ENCODE measurements at regions not wholly inside any gene's neighbourhood (a gene's known extent, or its start where the extent isn't known, plus 50 kb on each side); places are given as distances from the start of the nearest gene placed in this dataset.
A peak's percentile ranks its signal among the peaks of the same experiment; 100 is the strongest.
"Not testable (repeated sequence)": the region's sequence is repeated elsewhere in the genome, so short reads cannot be mapped to it uniquely, and the experiment has no call there.

DNA sequence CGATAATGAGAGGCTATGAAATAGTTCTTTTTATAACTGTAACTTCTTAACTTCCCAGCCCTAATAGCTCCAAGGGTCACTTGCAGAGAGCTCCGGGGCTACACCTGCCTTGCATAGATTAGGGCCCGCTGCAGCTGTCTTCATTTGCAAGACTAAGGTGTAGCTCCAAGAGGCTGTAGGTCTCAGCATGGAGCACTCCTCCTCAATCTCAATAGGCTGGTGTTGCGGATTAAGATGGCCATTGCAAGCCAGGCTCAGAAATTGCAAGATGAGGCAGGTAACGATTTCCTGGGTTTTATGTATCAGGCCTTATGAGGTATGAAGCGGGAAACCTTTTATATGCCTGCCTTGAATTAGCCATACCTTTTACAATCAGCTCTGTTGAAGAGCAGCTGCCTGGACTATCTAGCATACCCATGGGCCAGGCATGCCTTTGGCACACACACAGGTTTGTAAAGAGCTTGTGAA, 185.7 kb downstream of the TM9SF2 start:
- Histone ChIP-seq H3K27ac (no peak overlapping the region), H3K4me3 (no peak overlapping the region), H3K27me3 (no peaks in the 10 kb centered on the region), H3K4me1 (no peaks in the 10 kb centered on the region), H3K36me3 (no peaks in the 10 kb centered on the region), H3K9me3 (no peaks in the 10 kb centered on the region)
- intact Hi-C loops (cut with DNase I) = no loop called here
- DNase-seq (ENCODE audit: low spot score in 2 of 2) = no peak
- TF ChIP-seq, protein P1, sequence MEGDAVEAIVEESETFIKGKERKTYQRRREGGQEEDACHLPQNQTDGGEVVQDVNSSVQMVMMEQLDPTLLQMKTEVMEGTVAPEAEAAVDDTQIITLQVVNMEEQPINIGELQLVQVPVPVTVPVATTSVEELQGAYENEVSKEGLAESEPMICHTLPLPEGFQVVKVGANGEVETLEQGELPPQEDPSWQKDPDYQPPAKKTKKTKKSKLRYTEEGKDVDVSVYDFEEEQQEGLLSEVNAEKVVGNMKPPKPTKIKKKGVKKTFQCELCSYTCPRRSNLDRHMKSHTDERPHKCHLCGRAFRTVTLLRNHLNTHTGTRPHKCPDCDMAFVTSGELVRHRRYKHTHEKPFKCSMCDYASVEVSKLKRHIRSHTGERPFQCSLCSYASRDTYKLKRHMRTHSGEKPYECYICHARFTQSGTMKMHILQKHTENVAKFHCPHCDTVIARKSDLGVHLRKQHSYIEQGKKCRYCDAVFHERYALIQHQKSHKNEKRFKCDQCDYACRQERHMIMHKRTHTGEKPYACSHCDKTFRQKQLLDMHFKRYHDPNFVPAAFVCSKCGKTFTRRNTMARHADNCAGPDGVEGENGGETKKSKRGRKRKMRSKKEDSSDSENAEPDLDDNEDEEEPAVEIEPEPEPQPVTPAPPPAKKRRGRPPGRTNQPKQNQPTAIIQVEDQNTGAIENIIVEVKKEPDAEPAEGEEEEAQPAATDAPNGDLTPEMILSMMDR (IDR thresholded peaks at IDR 0.05) = no peak

DNA sequence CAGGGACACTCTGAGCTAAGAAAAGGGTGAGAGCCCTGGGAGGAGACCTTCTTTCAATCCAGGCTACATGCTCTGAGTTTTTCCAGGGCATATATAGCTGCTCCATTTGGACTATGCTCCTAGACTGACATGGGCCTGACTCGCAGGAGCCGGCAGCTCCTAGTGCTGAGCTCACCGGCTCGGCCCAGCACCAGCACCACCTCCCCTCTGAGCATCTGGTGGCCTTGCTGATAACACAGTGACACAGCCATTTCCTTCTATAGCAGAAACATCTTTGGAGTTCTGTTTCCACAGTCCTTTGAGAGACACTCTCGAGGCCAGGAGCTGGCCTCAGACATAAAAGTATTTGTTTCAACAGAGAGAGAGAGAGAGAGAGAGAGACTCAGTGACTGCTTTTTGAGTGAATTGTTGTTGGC, 184.9 kb downstream of the TM9SF2 start:
- Histone ChIP-seq H3K4me1 (no peaks in the 10 kb centered on the region), H3K9me3 (no peaks in the 10 kb centered on the region), H3K36me3 (no peaks in the 10 kb centered on the region), H3K27me3 (no peaks in the 10 kb centered on the region), H3K27ac (peak overlapping the region; percentile 13 to 20), H3K4me3 (no peak overlapping the region)
- TF ChIP-seq, protein P1 (IDR thresholded peaks at IDR 0.05) = no peak
- intact Hi-C loops (cut with DNase I) = no loop called here
- no peak for DNase-seq (ENCODE audit: low spot score in 2 of 2)

DNA sequence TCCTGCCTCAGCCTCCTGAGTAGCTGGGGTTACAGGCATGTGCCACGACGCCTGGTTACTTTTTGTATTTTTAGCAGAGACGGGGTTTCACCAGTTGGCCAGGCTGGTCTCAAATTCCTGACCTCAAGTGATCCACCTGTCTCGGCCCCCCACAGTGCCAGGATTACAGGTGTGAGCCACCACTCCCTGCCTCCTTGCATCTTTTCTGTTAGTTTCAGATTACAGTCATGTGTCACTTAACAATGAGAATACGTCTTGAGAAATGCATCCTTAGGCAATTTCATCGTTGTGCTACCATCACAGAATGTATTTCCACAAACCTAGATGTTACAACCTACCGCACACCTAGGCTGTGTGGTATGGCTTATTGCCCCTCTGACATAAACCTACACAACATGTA, 180.4 kb downstream of the TM9SF2 start:
- TF ChIP-seq, protein P1 (IDR thresholded peaks at IDR 0.05) = no peak
- no peak for DNase-seq (ENCODE audit: low spot score in 2 of 2)

DNA sequence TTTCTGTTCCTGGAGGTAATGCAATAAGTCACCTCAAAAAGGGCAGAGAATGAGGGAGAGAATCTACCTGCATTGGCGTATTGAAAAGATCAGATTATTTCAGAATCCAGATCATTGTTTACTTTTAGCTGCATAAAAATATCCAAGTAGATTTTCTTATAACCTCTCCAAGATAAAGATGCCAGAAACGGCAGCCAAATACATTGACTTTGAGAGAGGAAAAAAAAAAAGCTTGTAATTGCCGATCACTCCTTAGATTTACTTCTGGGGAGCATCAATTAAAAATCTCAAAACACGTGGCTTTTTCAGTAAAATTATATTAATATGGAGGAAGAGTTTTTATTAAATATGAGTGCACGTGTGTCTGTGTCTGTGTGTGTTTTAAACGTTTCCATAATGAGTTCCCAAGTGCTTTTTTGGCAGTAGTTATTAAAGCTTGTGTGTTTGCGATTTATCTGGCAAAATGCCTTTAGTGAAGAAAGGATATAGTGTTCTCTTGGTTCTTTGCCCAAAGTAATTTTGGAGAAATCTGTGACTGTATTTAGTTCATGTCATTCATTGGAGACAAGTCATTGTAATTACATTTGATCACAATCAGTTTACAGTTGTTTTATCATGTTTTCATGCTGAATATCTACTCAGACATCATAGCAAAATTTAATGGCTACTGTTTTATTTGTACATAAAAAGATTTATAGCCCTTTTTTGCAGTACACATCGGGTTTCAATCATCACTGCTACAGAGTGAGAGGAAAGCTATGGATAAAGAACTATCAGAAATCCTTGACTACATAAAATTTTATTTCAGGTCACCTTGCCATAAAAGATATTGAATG, 176.1 kb downstream of the TM9SF2 start:
- no peaks in the 10 kb centered on the region for H3K4me1 ChIP-seq
- no peak overlapping the region for H3K4me3 ChIP-seq
- H3K27ac ChIP-seq = no peak overlapping the region
- H3K36me3 ChIP-seq = no peaks in the 10 kb centered on the region
- TF ChIP-seq, protein P1 (IDR thresholded peaks at IDR 0.05) = no peak
- no peak for DNase-seq (ENCODE audit: low spot score in 2 of 2)
- no peaks in the 10 kb centered on the region for H3K27me3 ChIP-seq
- H3K9me3 ChIP-seq = no peaks in the 10 kb centered on the region
- intact Hi-C loops (cut with DNase I) = no loop called here

More for the DNA sequence above, 180.4 kb downstream of the TM9SF2 start:
- H3K27ac ChIP-seq = no peak overlapping the region
- H3K27me3 ChIP-seq = no peaks in the 10 kb centered on the region
- no peaks in the 10 kb centered on the region for H3K9me3 ChIP-seq
- H3K36me3 ChIP-seq = no peaks in the 10 kb centered on the region
- intact Hi-C loops (cut with DNase I) = no loop called here
- no peak overlapping the region for H3K4me3 ChIP-seq
- H3K4me1 ChIP-seq = no peaks in the 10 kb centered on the region

DNA sequence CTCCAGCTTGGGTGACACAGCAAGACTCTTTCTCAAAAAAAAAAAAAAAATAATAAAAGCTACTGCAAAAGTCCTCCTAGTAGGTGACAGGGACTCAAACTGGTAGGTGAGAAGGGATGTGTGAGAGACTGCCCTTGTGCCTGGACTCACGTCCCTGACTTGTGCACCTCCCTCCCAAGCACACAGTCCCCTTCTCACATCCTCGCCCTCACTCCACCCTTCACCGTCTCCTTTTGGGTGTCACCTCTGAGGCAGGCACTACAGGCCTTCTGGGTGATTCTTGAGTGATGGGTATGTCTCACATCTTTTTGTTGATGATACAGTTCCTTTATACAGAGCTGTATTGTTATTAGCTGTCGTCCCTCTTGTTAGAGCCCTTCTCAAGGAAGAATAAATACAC, 170.5 kb downstream of the TM9SF2 start:
- Histone ChIP-seq H3K9me3 (no peaks in the 10 kb centered on the region), H3K36me3 (no peaks in the 10 kb centered on the region), H3K4me1 (no peaks in the 10 kb centered on the region), H3K27ac (no peak overlapping the region), H3K4me3 (no peak overlapping the region), H3K27me3 (no peaks in the 10 kb centered on the region)
- TF ChIP-seq, protein P1 (IDR thresholded peaks at IDR 0.05) = no peak
- intact Hi-C loops (cut with DNase I) = no loop called here
- DNase-seq (ENCODE audit: low spot score in 2 of 2) = no peak

DNA sequence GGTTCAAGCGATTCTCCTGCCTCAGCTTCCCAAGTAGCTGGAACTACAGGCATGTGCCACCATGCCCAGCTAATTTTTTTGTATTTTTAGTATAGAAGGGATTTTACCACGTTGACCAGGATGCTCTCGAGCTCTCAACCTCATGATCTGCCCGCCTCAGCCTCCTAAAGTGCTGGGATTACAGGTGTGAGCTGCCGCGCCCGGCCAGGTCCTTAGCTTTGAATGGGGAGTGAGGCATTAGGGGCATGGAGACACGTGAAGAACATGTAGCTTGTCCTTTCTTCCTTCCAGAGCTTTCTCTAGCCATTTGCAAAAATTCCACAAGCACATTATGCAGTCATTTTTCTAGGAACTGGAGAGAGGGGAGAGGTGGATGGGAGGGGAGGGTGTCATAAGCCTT, 167.8 kb downstream of the TM9SF2 start:
- H3K27ac ChIP-seq; H3K4me1 ChIP-seq; H3K9me3 ChIP-seq; H3K36me3 ChIP-seq; H3K27me3 ChIP-seq; intact Hi-C loops (cut with DNase I); H3K4me3 ChIP-seq; DNase-seq (ENCODE audit: low spot score in 2 of 2): not testable (repeated sequence)
